ENCODE measurements at regions not wholly inside any gene's neighbourhood (a gene's known extent, or its start where the extent isn't known, plus 50 kb on each side); places are given as distances from the start of the nearest gene placed in this dataset.

GRCh38 chr6:40925341-40925740 lies 113.7 kb downstream of the UNC5CL start:
- no peak for TF ChIP-seq CTCF (IDR thresholded peaks at IDR 0.05; ENCODE audit: low read depth, low read length, poor library complexity, severe bottlenecking)
- TF ChIP-seq EZH2phosphoT487 (IDR thresholded peaks at IDR 0.05; ENCODE audit: borderline replicate concordance, low read length): no peak

Measured in DOHH2 (cell line).